ENCODE measurements at regions not wholly inside any gene's neighbourhood (a gene's known extent, or its start where the extent isn't known, plus 50 kb on each side); places are given as distances from the start of the nearest gene placed in this dataset.
"Not testable (repeated sequence)": the region's sequence is repeated elsewhere in the genome, so short reads cannot be mapped to it uniquely, and the experiment has no call there.

- TF ChIP-seq POLR2A, CTCF (IDR thresholded peaks at IDR 0.05): not testable (repeated sequence)
Observed at GRCh38 chr2:8603356-8603755, 78.5 kb upstream of the ID2 start.
